ENCODE measurements at regions not wholly inside any gene's neighbourhood (a gene's known extent, or its start where the extent isn't known, plus 50 kb on each side); places are given as distances from the start of the nearest gene placed in this dataset.

DNA sequence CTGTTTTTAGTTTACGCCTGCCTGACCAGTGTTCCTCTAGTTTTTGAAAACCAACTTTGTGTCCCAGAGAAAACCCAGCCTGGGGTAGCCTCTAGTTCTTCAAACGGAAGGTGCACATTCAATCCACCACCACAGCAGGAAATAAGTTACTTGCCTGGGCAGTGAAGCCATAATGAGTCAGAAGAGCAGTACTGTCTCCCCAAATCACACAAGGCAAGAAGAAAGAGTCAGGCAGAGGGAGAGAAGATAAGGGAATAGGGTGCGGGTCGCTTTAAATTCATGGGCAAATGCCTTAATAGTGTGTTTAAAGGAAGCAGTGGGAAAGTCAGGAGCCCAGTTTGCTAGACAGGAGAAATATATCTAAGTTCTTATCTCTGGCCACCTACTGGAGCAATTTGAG, 333.8 kb upstream of the GRIA3 start:
- Histone ChIP-seq H3K4me3 (no peak overlapping the region), H3K27me3 (replicated peaks; ENCODE audit: insufficient read depth) (no peaks in the 10 kb centered on the region), H3K27ac (no peak overlapping the region), H3K4me1 (ENCODE audit: control insufficient read depth in 1 of 2, low read depth in 2 of 2) (no peaks in the 10 kb centered on the region), H3K36me3 (no peaks in the 10 kb centered on the region), H3K9me3 (no peaks in the 10 kb centered on the region)
- ATAC-seq (ENCODE audit: insufficient number of reproducible peaks, low FRiP score, low read depth) (no peak), DNase-seq (ENCODE audit: low spot score) (no peak)
- TF ChIP-seq, protein P1, sequence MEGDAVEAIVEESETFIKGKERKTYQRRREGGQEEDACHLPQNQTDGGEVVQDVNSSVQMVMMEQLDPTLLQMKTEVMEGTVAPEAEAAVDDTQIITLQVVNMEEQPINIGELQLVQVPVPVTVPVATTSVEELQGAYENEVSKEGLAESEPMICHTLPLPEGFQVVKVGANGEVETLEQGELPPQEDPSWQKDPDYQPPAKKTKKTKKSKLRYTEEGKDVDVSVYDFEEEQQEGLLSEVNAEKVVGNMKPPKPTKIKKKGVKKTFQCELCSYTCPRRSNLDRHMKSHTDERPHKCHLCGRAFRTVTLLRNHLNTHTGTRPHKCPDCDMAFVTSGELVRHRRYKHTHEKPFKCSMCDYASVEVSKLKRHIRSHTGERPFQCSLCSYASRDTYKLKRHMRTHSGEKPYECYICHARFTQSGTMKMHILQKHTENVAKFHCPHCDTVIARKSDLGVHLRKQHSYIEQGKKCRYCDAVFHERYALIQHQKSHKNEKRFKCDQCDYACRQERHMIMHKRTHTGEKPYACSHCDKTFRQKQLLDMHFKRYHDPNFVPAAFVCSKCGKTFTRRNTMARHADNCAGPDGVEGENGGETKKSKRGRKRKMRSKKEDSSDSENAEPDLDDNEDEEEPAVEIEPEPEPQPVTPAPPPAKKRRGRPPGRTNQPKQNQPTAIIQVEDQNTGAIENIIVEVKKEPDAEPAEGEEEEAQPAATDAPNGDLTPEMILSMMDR (IDR thresholded peaks at IDR 0.05): no peak

DNA sequence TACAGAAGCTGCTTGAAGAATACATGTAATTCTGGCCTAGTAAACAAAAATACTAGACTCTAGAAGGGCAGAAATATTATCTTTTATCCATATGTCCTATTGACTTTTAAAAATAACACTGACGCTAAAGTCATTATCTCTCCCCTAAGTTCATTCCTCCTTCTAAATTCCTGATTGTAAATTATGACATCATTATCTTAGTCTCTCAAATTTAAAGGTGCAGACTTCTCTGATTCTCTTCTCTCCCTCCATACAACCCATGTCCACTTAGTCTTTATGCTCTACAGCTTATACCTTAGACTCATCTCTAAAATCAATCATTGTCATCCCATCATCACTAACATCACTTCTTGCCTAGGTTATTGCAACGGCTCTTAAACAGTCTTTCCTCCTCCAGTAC, 327.9 kb upstream of the GRIA3 start:
- TF ChIP-seq, protein P1 (IDR thresholded peaks at IDR 0.05): no peak
- no peak overlapping the region for H3K27ac ChIP-seq

DNA sequence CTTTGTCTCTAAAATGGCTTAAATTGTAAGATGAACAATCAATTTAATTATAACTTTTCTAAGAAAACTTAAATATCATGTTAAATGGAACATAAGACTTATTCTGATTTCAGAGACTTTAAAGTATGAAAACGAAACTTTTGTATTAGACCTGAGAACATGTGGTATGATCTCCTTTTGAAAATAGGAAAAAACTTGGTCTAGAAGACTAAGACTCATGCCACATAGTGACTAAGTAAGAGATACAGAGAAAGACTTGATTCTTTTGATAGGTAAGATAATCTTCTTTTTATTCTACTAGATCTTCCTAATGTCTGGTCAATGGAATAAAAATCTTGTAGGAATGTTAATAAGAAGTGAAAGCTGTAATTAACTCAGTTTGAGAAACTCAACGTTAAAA, 326.3 kb upstream of the GRIA3 start:
- Histone ChIP-seq H3K27ac (no peak overlapping the region), H3K9me3 (no peaks in the 10 kb centered on the region), H3K36me3 (no peaks in the 10 kb centered on the region), H3K4me1 (ENCODE audit: control insufficient read depth in 1 of 2, low read depth in 2 of 2) (no peaks in the 10 kb centered on the region), H3K4me3 (no peak overlapping the region), H3K27me3 (replicated peaks; ENCODE audit: insufficient read depth) (no peaks in the 10 kb centered on the region)
- DNase-seq (ENCODE audit: low spot score) (no peak), ATAC-seq (ENCODE audit: insufficient number of reproducible peaks, low FRiP score, low read depth) (no peak)
- TF ChIP-seq, protein P1 (IDR thresholded peaks at IDR 0.05): no peak

More for the DNA sequence above, 327.9 kb upstream of the GRIA3 start:
- no peaks in the 10 kb centered on the region for H3K27me3 ChIP-seq (replicated peaks; ENCODE audit: insufficient read depth)
- H3K36me3 ChIP-seq: no peaks in the 10 kb centered on the region
- ATAC-seq (ENCODE audit: insufficient number of reproducible peaks, low FRiP score, low read depth) (no peak), DNase-seq (ENCODE audit: low spot score) (no peak)
- no peak overlapping the region for H3K4me3 ChIP-seq
- no peaks in the 10 kb centered on the region for H3K9me3 ChIP-seq
- H3K4me1 ChIP-seq (ENCODE audit: control insufficient read depth in 1 of 2, low read depth in 2 of 2): no peaks in the 10 kb centered on the region

DNA sequence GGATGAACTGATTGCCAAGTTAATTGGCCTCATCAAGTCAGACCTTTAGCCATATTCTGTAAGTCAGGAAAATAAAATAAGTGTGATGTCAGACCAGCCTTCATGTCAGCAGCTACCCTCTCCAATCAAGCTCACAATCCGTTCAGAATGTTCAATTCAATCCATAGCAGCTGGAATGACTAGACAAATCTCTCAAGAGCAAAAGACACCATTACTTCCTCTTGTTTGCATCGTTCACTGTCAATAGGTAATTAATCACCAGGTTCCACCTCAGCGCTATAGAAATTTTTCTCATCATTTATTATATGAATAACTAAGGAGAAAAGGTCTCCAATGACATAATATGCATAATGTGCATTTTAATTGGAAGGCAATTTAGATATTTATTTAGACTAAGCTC, 321.0 kb upstream of the GRIA3 start:
- TF ChIP-seq, protein P1 (IDR thresholded peaks at IDR 0.05): no peak
- H3K4me3 ChIP-seq: no peak overlapping the region
- DNase-seq (ENCODE audit: low spot score) (no peak), ATAC-seq (ENCODE audit: insufficient number of reproducible peaks, low FRiP score, low read depth) (no peak)
- no peaks in the 10 kb centered on the region for H3K4me1 ChIP-seq (ENCODE audit: control insufficient read depth in 1 of 2, low read depth in 2 of 2)
- no peaks in the 10 kb centered on the region for H3K36me3 ChIP-seq
- H3K27me3 ChIP-seq (replicated peaks; ENCODE audit: insufficient read depth): no peaks in the 10 kb centered on the region
- H3K9me3 ChIP-seq: no peaks in the 10 kb centered on the region
- H3K27ac ChIP-seq: no peak overlapping the region

DNA sequence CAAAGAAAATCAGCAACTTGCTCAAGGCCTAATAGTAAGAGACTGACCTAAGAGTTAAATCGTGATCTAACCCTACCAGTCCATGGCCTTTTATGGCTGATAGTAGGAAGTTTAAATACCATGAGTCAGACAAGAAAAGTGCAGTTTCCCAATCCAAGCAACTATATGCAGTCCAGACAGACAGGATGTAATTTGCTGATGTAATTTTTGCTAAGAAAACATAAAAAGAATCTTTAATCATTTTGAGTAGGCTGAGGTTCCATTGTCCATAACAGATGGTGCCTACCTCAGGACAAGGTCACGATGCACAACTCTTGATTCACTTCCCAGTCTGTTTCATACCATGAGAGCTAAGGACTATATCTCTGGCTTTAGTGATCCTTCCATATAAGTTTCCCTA, 317.5 kb upstream of the GRIA3 start:
- Histone ChIP-seq H3K27ac (no peak overlapping the region), H3K9me3 (no peaks in the 10 kb centered on the region), H3K27me3 (replicated peaks; ENCODE audit: insufficient read depth) (no peaks in the 10 kb centered on the region), H3K36me3 (no peaks in the 10 kb centered on the region), H3K4me3 (no peak overlapping the region), H3K4me1 (ENCODE audit: control insufficient read depth in 1 of 2, low read depth in 2 of 2) (no peaks in the 10 kb centered on the region)
- TF ChIP-seq, protein P1 (IDR thresholded peaks at IDR 0.05): no peak
- no peak for ATAC-seq (ENCODE audit: insufficient number of reproducible peaks, low FRiP score, low read depth)
- DNase-seq (ENCODE audit: low spot score): no peak
